ENCODE measurements at regions not wholly inside any gene's neighbourhood (a gene's known extent, or its start where the extent isn't known, plus 50 kb on each side); places are given as distances from the start of the nearest gene placed in this dataset.

DNA sequence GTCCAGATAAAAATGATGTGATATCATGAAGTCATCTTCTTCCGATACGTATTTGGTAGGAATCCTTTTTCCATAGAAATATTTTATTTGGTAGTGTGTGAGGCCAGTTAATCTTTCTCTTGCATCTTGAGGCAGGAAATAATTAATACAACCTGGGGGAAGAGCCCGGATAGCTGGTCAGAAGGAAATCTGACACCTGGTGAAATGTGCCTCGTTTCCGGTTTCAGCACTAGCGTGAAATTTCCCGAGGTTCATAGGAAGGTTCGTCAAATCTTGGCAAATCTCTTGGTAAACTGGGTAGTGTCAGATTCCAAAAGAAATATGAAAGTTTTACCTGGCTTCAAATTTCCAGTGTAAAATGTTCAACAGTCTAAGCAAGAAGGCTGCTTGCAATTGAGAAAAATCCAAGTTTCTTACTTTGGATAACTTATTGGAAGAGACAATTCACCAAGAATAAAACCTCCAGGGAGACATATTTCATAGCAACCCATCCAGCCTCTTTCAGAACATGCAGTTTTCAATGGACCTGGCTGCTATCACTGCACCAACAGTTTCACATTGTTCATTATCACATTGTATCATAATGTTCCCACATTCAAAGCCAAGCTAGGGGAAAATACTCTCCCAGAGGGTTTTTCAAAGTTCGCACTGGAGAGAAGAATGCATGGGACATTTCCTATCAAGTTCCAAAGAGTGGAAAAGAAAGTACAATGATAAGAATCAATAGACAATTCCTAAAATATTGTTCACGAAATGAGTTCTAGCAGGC, 454.5 kb upstream of the CITED2 start:
- TF ChIP-seq ZC3H8 (IDR thresholded peaks at IDR 0.05) (no peak), HDAC2 (IDR thresholded peaks at IDR 0.05) (no peak)

All from K562 (cell line).